Suppressor macrophage treated with lipopolysaccharide for 1 hour (primary cell): ENCODE measurements at regions not wholly inside any gene's neighbourhood (a gene's known extent, or its start where the extent isn't known, plus 50 kb on each side); places are given as distances from the start of the nearest gene placed in this dataset.
"Not testable (repeated sequence)": the region's sequence is repeated elsewhere in the genome, so short reads cannot be mapped to it uniquely, and the experiment has no call there.

Experiments
- DNase-seq, 3 donors: peaks; one replicate each; pipeline ENCODE4 v3.0.0-alpha.2; 2020 to 2022

GRCh38 chr10:125605167-125605566 lies 77.8 kb downstream of the TEX36 start:
- no peak for DNase-seq

- no peak for DNase-seq
Measured at GRCh38 chr10:125602825-125603224, 80.1 kb downstream of the TEX36 start.

DNA sequence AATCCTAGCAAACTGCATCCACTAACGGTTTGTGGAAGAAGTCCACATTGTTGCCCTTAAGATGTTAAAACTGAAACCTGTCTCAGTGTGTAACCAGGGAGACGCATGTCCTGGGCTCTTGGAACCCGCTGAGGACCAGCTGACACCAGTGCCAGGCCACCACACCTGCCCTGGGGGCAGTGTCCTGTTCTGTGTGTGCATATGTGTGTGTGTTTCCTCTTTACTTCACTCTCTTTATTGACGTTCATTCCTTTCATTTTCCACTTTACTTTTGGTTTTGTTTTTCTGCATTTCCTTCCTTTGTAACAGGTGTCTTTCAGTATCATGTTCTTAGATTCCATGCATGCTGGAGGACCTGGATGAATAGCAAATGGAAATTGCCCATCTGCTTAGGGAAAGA lies 83.8 kb downstream of the TEX36 start:
- DNase-seq: no peak

GRCh38 chr10:125595911-125596310 lies 87.1 kb downstream of the TEX36 start:
- DNase-seq: no peak

DNA sequence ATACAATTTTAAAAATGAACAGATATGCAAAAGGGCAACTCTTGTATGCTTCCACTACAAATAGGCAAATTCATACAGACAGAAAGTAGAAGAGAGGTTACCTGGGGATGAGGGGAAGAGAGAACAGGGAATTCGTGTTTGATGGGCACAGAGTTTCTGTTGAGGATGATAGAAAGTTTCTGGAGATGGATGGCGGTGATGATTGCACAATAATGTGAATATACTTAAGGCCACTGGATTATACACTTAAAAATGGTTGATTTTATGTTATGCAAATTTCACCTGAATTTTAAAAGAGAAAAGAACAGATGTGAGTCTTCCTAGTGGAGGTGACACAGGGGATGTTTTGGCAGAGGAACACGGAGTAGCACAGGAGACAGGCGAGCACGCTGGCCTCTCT lies 89.3 kb downstream of the TEX36 start:
- no peak for DNase-seq

DNA sequence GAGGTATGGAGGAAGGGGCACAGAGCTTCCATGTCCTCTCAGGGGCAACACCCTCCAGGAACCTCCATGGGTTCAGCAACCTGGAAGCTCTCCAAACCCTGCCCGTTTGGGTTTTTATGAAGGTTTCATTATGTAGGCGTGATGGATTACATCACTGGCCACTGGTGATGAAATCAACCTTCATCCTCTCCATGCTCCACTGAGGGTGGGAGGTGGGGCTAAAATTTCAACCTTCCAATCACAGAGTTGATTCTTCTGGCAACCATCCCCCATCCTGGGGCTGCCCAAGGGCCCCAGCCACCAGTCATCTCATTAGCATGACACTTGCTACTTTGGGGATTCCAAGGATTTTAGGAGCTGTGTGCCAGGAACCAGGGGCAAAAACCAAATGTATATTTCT lies 90.1 kb downstream of the TEX36 start:
- DNase-seq: peak; percentile 1 to 18 (median 3)

GRCh38 chr10:125591886-125592285 lies 91.1 kb downstream of the TEX36 start:
- DNase-seq: no peak

DNA sequence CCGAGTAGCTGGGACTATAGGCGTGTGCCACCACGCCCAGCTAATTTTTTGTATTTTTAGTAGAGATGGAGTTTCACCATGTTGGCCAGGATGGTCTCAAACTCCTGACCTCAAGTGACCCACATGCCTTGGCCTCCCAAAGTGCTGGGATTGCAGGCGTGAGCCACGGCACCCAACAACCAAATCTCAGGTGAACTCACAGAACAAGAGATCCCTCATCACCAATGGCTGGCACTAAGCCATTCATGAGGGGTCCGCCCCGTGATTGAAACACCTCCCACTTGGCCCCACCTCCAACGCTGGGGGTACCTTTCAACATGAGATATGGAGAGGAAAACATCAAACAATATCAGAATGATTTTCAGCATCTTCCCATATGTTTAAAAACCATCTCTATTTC lies 94.2 kb downstream of the TEX36 start:
- not testable (repeated sequence) for DNase-seq

DNA sequence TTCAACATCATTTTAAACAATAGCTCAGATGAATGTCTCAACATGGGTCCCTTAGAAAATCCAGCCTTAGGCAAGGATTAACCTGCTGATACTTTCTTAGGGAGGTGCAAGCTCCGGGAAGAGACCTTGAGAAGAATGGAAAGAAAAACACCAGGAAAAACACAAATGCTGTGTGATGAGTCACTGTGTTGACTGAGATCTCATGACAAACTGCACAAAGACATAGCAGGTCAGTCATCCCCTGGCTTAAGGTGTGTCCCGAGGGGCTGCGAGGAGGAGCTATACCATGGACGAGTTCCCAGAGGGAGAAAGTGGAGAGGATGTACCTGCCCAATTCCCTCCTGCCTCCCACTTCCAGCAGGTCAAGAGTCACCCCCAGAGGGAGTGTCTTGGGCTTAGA lies 98.0 kb downstream of the TEX36 start:
- DNase-seq: no peak

DNA sequence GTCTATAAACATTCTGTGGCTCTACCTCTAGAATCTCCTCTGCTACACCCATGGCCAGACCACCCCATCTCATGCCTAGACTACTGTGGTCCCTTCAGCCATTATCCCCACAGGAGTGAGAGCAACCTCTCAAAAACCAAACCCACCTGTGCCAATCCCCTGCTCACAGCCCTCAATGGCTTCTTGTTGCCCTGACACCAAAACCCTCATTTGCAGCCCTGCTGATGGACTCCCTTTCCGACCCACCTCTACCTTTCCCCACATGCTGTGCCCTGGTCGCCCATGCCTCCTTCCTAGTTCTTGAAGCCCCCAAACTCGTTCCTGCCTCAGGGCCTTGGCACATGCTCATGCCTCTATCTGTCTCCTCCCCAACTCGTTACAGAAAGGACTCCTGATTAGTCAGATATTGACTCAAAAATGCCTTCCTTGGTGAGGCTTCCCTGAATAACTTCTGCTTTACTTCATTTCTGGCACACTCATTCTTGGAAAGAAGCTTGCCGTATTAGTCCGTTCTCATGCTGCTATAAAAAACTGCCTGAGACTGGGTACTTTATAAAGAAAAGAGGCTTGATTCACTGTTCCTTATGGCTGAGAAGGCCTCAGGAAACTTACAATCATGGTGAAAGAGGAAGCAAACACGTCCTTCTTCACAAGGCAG lies 104.2 kb downstream of the TEX36 start:
- DNase-seq: no peak

- no peak for DNase-seq
Measured at GRCh38 chr10:125575843-125576242, 107.1 kb downstream of the TEX36 start.

GRCh38 chr10:125568156-125568555 lies 114.8 kb downstream of the TEX36 start:
- no peak for DNase-seq

DNA sequence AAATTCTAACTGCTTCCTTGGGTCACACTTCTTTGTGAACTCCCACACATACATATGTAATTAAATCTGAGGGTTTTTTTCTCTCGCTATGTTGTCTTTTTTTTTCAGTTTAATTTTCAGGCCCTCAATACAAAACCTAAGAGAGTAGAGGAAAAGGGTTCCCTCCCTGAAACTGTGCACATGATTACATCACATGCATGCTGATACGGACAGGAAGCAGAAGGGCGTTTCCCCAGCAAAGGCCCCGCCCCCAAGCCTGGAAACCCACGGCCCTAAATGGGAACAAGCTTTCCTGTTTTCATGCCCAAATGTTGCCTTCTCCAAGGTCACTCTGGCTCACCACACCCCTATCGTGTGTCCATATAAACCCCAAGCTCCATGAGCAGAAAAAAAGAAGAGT lies 115.4 kb downstream of the TEX36 start:
- no peak for DNase-seq

GRCh38 chr10:125565046-125565445 lies 117.9 kb downstream of the TEX36 start:
- no peak for DNase-seq

DNA sequence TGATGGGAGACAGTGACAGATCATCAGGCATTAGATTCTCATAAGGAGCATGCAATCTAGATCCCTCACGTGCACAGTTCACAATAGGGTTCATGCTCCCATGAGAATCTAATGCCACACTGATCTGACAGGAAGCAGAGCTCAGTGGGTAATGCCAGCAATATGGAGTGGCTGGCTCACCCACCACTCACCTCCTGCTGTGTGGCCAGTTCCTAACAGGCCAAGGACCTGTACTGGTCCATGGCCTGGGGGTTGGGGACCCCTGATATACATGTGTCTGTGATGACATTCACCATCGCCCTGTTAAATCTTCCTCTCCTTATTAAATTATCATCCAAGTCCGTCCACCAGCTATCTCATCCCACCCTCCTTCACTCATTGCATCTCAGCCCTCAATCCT lies 118.4 kb downstream of the TEX36 start:
- no peak for DNase-seq

- DNase-seq: no peak
Measured at GRCh38 chr10:125562737-125563136, 120.2 kb downstream of the TEX36 start.

GRCh38 chr10:125560947-125561346 lies 122.0 kb downstream of the TEX36 start:
- no peak for DNase-seq

- no peak for DNase-seq
Measured at GRCh38 chr10:125559210-125559609, 123.8 kb downstream of the TEX36 start.

DNA sequence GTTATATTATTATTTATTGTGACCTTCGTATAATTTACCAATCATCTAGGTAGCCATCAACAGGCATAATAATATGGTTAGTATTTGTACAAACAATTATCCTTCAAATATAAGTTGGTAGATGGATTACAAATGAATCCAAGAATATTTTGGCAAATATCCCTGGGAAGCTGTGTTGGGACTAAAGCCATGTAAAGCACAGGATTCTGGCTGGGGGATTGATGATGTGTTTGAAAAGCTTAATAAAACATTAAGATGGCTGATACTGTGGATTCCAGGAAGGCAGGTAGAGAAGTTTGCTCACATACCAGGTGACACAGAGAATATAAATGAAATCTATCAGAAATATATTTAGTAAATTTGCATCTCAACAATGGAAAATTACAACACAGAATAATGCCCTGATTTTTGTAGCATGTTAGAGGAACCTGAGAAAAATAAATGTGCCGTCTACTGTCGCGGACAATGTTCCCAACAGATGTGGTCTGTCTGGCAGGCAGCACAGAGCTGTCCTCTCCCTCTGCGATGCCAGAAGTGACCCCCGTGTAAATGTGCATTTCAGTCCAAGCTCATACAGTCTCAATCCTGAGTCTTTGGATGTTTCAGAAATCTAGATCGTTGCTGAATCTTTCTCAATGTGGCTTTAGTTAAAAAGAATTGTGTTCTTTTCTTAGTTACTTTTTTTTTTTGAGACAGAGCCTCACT lies 125.0 kb downstream of the TEX36 start:
- DNase-seq: no peak

GRCh38 chr10:125557311-125557710 lies 125.7 kb downstream of the TEX36 start:
- DNase-seq: no peak

DNA sequence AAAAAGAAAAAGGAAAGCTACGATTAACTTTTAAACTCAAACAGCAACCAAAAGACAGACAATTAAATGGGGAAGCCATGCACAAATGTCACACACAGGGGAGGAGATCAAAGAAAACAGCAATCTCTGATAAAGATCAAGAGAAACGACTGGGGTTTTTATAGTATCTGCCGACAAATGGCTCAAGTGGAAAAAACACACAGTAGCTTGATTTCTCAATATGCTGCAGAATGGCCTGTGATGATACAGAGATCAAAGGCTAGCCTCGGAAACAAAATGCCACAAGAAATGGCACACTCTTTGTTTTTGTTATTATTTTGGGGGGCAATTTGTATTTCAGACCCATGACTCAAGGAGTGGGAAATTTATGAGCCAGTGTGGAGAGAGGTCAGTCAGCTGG lies 126.1 kb downstream of the TEX36 start:
- no peak for DNase-seq

- no peak for DNase-seq
Measured at GRCh38 chr10:125555743-125556142, 127.2 kb downstream of the TEX36 start.

- no peak for DNase-seq
Measured at GRCh38 chr10:125555267-125555666, 127.7 kb downstream of the TEX36 start.

GRCh38 chr10:125554753-125555152 lies 128.2 kb downstream of the TEX36 start:
- no peak for DNase-seq
